Prostate gland (tissue), 2 donors: ENCODE measurements at regions not wholly inside any gene's neighbourhood (a gene's known extent, or its start where the extent isn't known, plus 50 kb on each side); places are given as distances from the start of the nearest gene placed in this dataset.

Source experiments
- DNase-seq: peaks from one replicate; pipeline ENCODE4 v3.0.0-alpha.2; 2019; ENCODE audit warnings: low spot score
- H3K27ac ChIP-seq, 2 donors: fragments of 200-600 bp; sonication (generic); 2 replicates each; pipeline ENCODE4 v1.5.1; 2017 to 2019
- H3K27me3 ChIP-seq: fragments of 200-600 bp; sonication (generic); replicated peaks from 2 replicates; pipeline ENCODE4 v1.5.1; 2019; ENCODE audit not compliant: insufficient read depth
- H3K36me3 ChIP-seq, 2 donors: fragments of 200-600 bp; sonication (generic); 1 replicate in 1 of 2; 2 replicates in 1 of 2; pipeline versions ENCODE4 v1.5.1 to v1.8.1; 2017 to 2019
- H3K4me1 ChIP-seq: fragments of 200-600 bp; sonication (generic); replicated peaks from 2 replicates; pipeline ENCODE4 v1.5.1; 2019
- H3K4me3 ChIP-seq, 2 donors: fragments of 200-600 bp; sonication (generic); 2 replicates each; pipeline ENCODE4 v1.5.1; 2017 to 2019
- H3K9me3 ChIP-seq: fragments of 200-600 bp; sonication (generic); 2 replicates; pipeline ENCODE4 v1.5.1; 2017
- POLR2A ChIP-seq: fragments of 450-650 bp; IDR thresholded peaks from one replicate; pipeline ENCODE4 v1.6.1; 2016; ENCODE audit warnings: antibody characterized with exemption, mild to moderate bottlenecking
- POLR2AphosphoS5 ChIP-seq: sonication (generic); formaldehyde crosslinking; IDR thresholded peaks from one replicate; pipeline ENCODE4 v1.6.1; 2017; ENCODE audit warnings: antibody characterized with exemption
- WGBS: methylation state at CpG from one replicate; pipeline ENCODE4 v1.1.5; 2018; 5-methylcytosine and 5-hydroxymethylcytosine counted together
- intact Hi-C: fragments of 100-400 bp; cut with DNase I; formaldehyde crosslinking; loops from one replicate; pipeline ENCODE4 v1.14.2; 2022
- TF ChIP-seq, protein P1 (sequence below), 4 experiments: fragments of 200-600 bp in 2 of 4; fragments of 450-650 bp in 2 of 4; sonication (generic) in 2 of 4; IDR thresholded peaks; 1 replicate in 3 of 4; 2 replicates in 1 of 4; pipeline ENCODE4 v1.5.1; 2016 to 2019; ENCODE audit warnings: antibody characterized with exemption in 4 of 4, mild to moderate bottlenecking in 2 of 4, moderate library complexity in 2 of 4

DNA sequence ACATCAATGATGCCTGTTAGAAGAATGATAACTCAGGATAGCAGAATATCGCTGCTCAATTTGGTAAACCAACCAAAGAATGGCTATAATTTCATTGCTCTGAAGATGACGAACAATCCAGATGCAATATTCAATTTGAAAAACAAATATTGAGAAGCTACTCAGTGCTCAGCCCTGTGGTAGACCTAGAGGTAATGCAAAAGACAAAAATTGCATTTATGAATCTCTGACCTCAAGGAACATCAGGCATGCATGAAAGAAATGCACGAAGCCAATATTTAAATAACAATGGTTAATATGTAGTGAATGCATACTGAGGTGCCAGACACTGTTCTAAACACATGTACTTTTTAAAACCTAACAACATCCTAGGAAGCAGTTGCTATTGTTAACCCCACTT lies 298.6 kb upstream of the TMTC1 start:
- no peaks in the 10 kb centered on the region for H3K27me3 ChIP-seq

DNA sequence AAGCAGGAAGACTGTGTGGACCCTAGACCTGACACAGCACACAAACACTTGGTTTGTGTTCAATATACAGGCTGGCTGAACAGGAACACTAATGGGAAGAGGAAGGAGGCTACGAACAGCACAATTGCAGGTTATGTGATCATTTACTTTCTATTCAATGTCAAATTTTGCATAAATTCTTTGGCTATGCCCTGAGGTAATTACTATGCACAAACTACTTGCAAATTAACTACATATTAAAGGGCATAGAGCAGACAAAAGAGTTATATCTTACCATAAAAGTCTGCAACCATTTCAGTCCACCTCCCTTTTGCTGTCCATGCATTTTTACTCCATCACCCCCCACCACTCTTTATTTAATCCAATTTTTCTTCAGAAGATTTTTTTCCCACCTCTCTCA lies 291.2 kb upstream of the TMTC1 start:
- TF ChIP-seq POLR2A (no peak), POLR2AphosphoS5 (no peak)
- TF ChIP-seq, protein P1, sequence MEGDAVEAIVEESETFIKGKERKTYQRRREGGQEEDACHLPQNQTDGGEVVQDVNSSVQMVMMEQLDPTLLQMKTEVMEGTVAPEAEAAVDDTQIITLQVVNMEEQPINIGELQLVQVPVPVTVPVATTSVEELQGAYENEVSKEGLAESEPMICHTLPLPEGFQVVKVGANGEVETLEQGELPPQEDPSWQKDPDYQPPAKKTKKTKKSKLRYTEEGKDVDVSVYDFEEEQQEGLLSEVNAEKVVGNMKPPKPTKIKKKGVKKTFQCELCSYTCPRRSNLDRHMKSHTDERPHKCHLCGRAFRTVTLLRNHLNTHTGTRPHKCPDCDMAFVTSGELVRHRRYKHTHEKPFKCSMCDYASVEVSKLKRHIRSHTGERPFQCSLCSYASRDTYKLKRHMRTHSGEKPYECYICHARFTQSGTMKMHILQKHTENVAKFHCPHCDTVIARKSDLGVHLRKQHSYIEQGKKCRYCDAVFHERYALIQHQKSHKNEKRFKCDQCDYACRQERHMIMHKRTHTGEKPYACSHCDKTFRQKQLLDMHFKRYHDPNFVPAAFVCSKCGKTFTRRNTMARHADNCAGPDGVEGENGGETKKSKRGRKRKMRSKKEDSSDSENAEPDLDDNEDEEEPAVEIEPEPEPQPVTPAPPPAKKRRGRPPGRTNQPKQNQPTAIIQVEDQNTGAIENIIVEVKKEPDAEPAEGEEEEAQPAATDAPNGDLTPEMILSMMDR (IDR thresholded peaks at IDR 0.05): no peak
- Histone ChIP-seq H3K9me3 (no peaks in the 10 kb centered on the region), H3K36me3 (no peaks in the 10 kb centered on the region), H3K4me1 (no peaks in the 10 kb centered on the region), H3K27ac (no peak overlapping the region), H3K4me3 (no peak overlapping the region), H3K27me3 (no peaks in the 10 kb centered on the region)
- intact Hi-C loops: no loop called here
- WGBS: 84% methylated on average over 1 of the region's 1 CpG
- no peak for DNase-seq

More for the DNA sequence above, 298.6 kb upstream of the TMTC1 start:
- Histone ChIP-seq H3K27ac (no peak overlapping the region), H3K9me3 (no peaks in the 10 kb centered on the region), H3K4me1 (no peaks in the 10 kb centered on the region), H3K36me3 (no peaks in the 10 kb centered on the region), H3K4me3 (no peak overlapping the region)
- no peak for TF ChIP-seq POLR2A
- no peak for DNase-seq
- 56% methylated on average over 3 of the region's 3 CpGs for WGBS
- intact Hi-C loops: no loop called here

DNA sequence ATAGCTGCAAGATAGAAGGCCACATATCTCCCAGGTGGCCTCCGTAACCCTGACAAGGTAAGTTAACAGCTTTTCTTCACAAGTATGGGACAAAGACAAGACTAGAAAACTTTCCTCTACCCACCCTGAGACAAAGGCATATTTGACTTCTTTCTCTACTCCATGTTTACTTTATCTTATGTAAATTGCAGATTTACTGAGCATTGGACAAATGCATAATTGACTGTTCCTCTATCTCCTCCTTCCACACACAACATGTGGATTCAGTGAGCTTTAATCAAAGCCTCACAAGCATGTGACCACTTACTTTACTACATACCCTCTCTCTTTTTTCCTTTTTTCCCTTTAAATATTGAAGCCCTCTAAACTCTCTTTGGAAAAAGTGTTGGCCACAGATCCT lies 289.1 kb upstream of the TMTC1 start:
- no peaks in the 10 kb centered on the region for H3K4me1 ChIP-seq
- no peaks in the 10 kb centered on the region for H3K36me3 ChIP-seq
- TF ChIP-seq POLR2A: no peak
- TF ChIP-seq POLR2AphosphoS5: no peak
- TF ChIP-seq, protein P1 (IDR thresholded peaks at IDR 0.05): no peak
- H3K4me3 ChIP-seq: no peak overlapping the region
- WGBS: 85% methylated on average over 1 of the region's 1 CpG
- no peak overlapping the region for H3K27ac ChIP-seq
- no peak for DNase-seq
- H3K9me3 ChIP-seq: no peaks in the 10 kb centered on the region
- intact Hi-C loops: no loop called here
- H3K27me3 ChIP-seq: no peaks in the 10 kb centered on the region

DNA sequence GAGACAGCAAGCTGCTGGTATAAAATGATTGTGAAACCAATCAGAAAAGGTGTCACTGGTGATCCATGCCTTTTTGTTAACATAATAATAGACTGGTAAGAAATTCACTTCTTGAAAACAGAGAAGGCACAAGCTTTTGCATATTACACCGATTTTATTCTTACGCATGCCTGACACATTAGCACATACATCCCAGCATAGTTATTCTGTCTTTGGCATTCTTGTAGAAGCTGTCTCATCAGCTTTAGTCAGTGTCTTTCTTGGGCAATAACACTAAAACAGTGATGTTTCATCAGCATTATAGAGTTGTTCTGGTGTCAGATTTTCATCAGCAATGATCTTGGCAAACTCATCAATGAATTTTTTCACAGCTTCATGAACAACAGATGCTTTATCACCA lies 283.4 kb upstream of the TMTC1 start:
- Histone ChIP-seq H3K4me3 (no peak overlapping the region), H3K4me1 (no peaks in the 10 kb centered on the region), H3K27me3 (no peaks in the 10 kb centered on the region), H3K36me3 (no peaks in the 10 kb centered on the region), H3K9me3 (no peaks in the 10 kb centered on the region), H3K27ac (no peak overlapping the region)
- no peak for TF ChIP-seq POLR2A
- TF ChIP-seq POLR2AphosphoS5: no peak
- TF ChIP-seq, protein P1 (IDR thresholded peaks at IDR 0.05): no peak
- intact Hi-C loops: no loop called here
- no peak for DNase-seq
- 93% methylated on average over 2 of the region's 2 CpGs for WGBS

DNA sequence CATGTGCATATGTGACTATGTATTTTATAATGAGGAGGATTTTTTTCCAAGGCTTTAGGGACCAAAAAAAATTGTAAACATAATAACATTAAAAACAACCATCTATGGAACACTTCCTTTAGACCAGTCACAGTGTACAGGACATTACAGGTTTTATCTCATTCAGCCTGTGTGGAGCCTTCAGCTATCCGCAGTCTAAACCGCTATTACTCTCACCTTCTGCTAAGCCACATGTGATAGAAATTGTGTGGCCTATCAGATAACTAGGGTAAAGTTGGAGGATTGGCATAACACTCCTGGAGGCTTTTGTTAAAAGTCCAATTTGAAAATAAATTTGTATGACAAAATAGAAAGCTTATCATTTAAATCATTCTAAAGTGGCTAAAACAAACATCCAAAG lies 281.2 kb upstream of the TMTC1 start:
- intact Hi-C loops: no loop called here
- no peaks in the 10 kb centered on the region for H3K4me1 ChIP-seq
- H3K4me3 ChIP-seq: no peak overlapping the region
- no peak overlapping the region for H3K27ac ChIP-seq
- H3K27me3 ChIP-seq: no peaks in the 10 kb centered on the region
- TF ChIP-seq POLR2AphosphoS5 (no peak), POLR2A (no peak)
- TF ChIP-seq, protein P1 (IDR thresholded peaks at IDR 0.05): no peak
- WGBS: 65% methylated on average over 2 of the region's 2 CpGs
- DNase-seq: no peak
- H3K36me3 ChIP-seq: no peaks in the 10 kb centered on the region
- H3K9me3 ChIP-seq: no peaks in the 10 kb centered on the region
